Activated naive CD8-positive, alpha-beta T cell treated with anti-CD3 and anti-CD28 coated beads, Interleukin-2, amount 10 ng/mL, durations not matched to agents 7 days and 5 days (primary cell): ENCODE measurements at regions not wholly inside any gene's neighbourhood (a gene's known extent, or its start where the extent isn't known, plus 50 kb on each side); places are given as distances from the start of the nearest gene placed in this dataset.

Experiments
- ATAC-seq: fragments of 150-1000 bp; cut with Tn5 transposase; one replicate; pipeline ENCODE4 v1.10.0; 2021; ENCODE audit warnings: low read depth, moderate library complexity
- POLR2A ChIA-PET: fragments of 350-600 bp; sonication (Branson Sonifier 250); formaldehyde crosslinking; loops from one replicate; lab custom pipeline; 2021; ENCODE audit warnings: antibody characterized with exemption; lab: Charles Lee
- DNase-seq: peaks from one replicate; pipeline ENCODE4 v3.0.0; 2021
- H3K27ac Mint-ChIP-seq: one replicate; pipeline ENCODE4 v1.8.0; 2022; ENCODE audit warnings: mild to moderate bottlenecking, mixed read lengths
- H3K27me3 Mint-ChIP-seq: one replicate; pipeline ENCODE4 v1.8.0; 2022; ENCODE audit warnings: mild to moderate bottlenecking, moderate library complexity, mixed read lengths
- H3K36me3 Mint-ChIP-seq: one replicate; pipeline ENCODE4 v1.8.0; 2021; ENCODE audit warnings: mild to moderate bottlenecking, mixed read lengths
- H3K4me1 Mint-ChIP-seq: one replicate; pipeline ENCODE4 v1.8.0; 2021; ENCODE audit warnings: mixed read lengths
- H3K4me3 Mint-ChIP-seq: one replicate; pipeline ENCODE4 v1.8.0; 2022; ENCODE audit warnings: mild to moderate bottlenecking, moderate library complexity, mixed read lengths
- H3K9me3 Mint-ChIP-seq: one replicate; pipeline ENCODE4 v1.8.0; 2021; ENCODE audit warnings: mixed read lengths

GRCh38 chr10:24039315-24039714, 169.6 kb upstream of the KIAA1217 start:
- H3K36me3 Mint-ChIP-seq = no peaks in the 10 kb centered on the region
- H3K4me3 Mint-ChIP-seq = no peak overlapping the region
- H3K9me3 Mint-ChIP-seq = peaks cover 4% of the 10 kb centered on the region
- POLR2A ChIA-PET = no interaction called here
- no peaks in the 10 kb centered on the region for H3K27me3 Mint-ChIP-seq
- H3K4me1 Mint-ChIP-seq = no peaks in the 10 kb centered on the region
- ATAC-seq (no peak), DNase-seq (no peak)
- no peak overlapping the region for H3K27ac Mint-ChIP-seq

GRCh38 chr10:24039897-24040296, 169.0 kb upstream of the KIAA1217 start:
- Mint-ChIP-seq H3K9me3 (peaks cover 1% of the 10 kb centered on the region), H3K4me1 (no peaks in the 10 kb centered on the region), H3K36me3 (no peaks in the 10 kb centered on the region), H3K27ac (no peak overlapping the region), H3K27me3 (no peaks in the 10 kb centered on the region), H3K4me3 (no peak overlapping the region)
- POLR2A ChIA-PET = no interaction called here
- DNase-seq (no peak), ATAC-seq (no peak)

- no peaks in the 10 kb centered on the region for H3K36me3 Mint-ChIP-seq
- H3K27ac Mint-ChIP-seq = no peak overlapping the region
- ATAC-seq (no peak), DNase-seq (no peak)
- H3K4me1 Mint-ChIP-seq = no peaks in the 10 kb centered on the region
- POLR2A ChIA-PET = no interaction called here
- H3K9me3 Mint-ChIP-seq = peaks cover under 1% of the 10 kb centered on the region
- H3K4me3 Mint-ChIP-seq = no peak overlapping the region
- H3K27me3 Mint-ChIP-seq = no peaks in the 10 kb centered on the region
These were observed 167.9 kb upstream of the KIAA1217 start for GRCh38 chr10:24041034-24041433.

GRCh38 chr10:24041834-24042233, 167.1 kb upstream of the KIAA1217 start:
- H3K27me3 Mint-ChIP-seq = no peaks in the 10 kb centered on the region
- H3K4me3 Mint-ChIP-seq = no peak overlapping the region
- no peaks in the 10 kb centered on the region for H3K4me1 Mint-ChIP-seq
- ATAC-seq (no peak), DNase-seq (no peak)
- POLR2A ChIA-PET = no interaction called here
- H3K27ac Mint-ChIP-seq = no peak overlapping the region
- no peaks in the 10 kb centered on the region for H3K36me3 Mint-ChIP-seq
- H3K9me3 Mint-ChIP-seq = peaks cover 4% of the 10 kb centered on the region

- no peak overlapping the region for H3K27ac Mint-ChIP-seq
- H3K4me1 Mint-ChIP-seq = no peaks in the 10 kb centered on the region
- H3K9me3 Mint-ChIP-seq = peaks cover 4% of the 10 kb centered on the region
- no peaks in the 10 kb centered on the region for H3K36me3 Mint-ChIP-seq
- no peak overlapping the region for H3K4me3 Mint-ChIP-seq
- no peak for DNase-seq
- POLR2A ChIA-PET = no interaction called here
- ATAC-seq = no peak
- H3K27me3 Mint-ChIP-seq = no peaks in the 10 kb centered on the region
These were observed 166.1 kb upstream of the KIAA1217 start for GRCh38 chr10:24042884-24043283.

- Mint-ChIP-seq H3K4me1 (no peaks in the 10 kb centered on the region), H3K36me3 (no peaks in the 10 kb centered on the region), H3K27ac (no peak overlapping the region), H3K27me3 (no peaks in the 10 kb centered on the region), H3K4me3 (no peak overlapping the region), H3K9me3 (peaks cover 4% of the 10 kb centered on the region)
- DNase-seq (no peak), ATAC-seq (no peak)
- POLR2A ChIA-PET = no interaction called here
These were observed 162.9 kb upstream of the KIAA1217 start for GRCh38 chr10:24046060-24046459.

- POLR2A ChIA-PET = no interaction called here
- no peak for ATAC-seq
- Mint-ChIP-seq H3K4me1 (no peaks in the 10 kb centered on the region), H3K27me3 (no peaks in the 10 kb centered on the region), H3K4me3 (no peak overlapping the region), H3K27ac (no peak overlapping the region), H3K9me3 (peaks cover 4% of the 10 kb centered on the region), H3K36me3 (no peaks in the 10 kb centered on the region)
- DNase-seq = no peak
These were observed 161.8 kb upstream of the KIAA1217 start for GRCh38 chr10:24047176-24047575.

- POLR2A ChIA-PET = no interaction called here
- Mint-ChIP-seq H3K4me1 (no peaks in the 10 kb centered on the region), H3K4me3 (no peak overlapping the region), H3K9me3 (no peaks in the 10 kb centered on the region), H3K27me3 (no peaks in the 10 kb centered on the region), H3K36me3 (no peaks in the 10 kb centered on the region), H3K27ac (no peak overlapping the region)
- ATAC-seq = no peak
- DNase-seq = no peak
These were observed 154.5 kb upstream of the KIAA1217 start for GRCh38 chr10:24054421-24054820.

- Mint-ChIP-seq H3K27me3 (no peaks in the 10 kb centered on the region), H3K4me1 (no peaks in the 10 kb centered on the region), H3K4me3 (no peak overlapping the region), H3K36me3 (no peaks in the 10 kb centered on the region), H3K9me3 (peaks cover 4% of the 10 kb centered on the region), H3K27ac (no peak overlapping the region)
- no peak for DNase-seq
- no peak for ATAC-seq
- POLR2A ChIA-PET = no interaction called here
These were observed 128.7 kb upstream of the KIAA1217 start for GRCh38 chr10:24080207-24080606.

- no peak for DNase-seq
These were observed 122.4 kb upstream of the KIAA1217 start for GRCh38 chr10:24086296-24087086.

GRCh38 chr10:24091256-24091655, 117.7 kb upstream of the KIAA1217 start:
- no peaks in the 10 kb centered on the region for H3K36me3 Mint-ChIP-seq
- peaks cover 4% of the 10 kb centered on the region for H3K9me3 Mint-ChIP-seq
- H3K27me3 Mint-ChIP-seq = no peaks in the 10 kb centered on the region
- no peaks in the 10 kb centered on the region for H3K4me1 Mint-ChIP-seq
- DNase-seq = no peak
- POLR2A ChIA-PET = no interaction called here
- no peak overlapping the region for H3K27ac Mint-ChIP-seq
- no peak overlapping the region for H3K4me3 Mint-ChIP-seq
- no peak for ATAC-seq

More at GRCh38 chr10:24086296-24087086, 122.4 kb upstream of the KIAA1217 start:
- H3K27ac Mint-ChIP-seq = no peak overlapping the region
- no peaks in the 10 kb centered on the region for H3K27me3 Mint-ChIP-seq
- no peak overlapping the region for H3K4me3 Mint-ChIP-seq
- POLR2A ChIA-PET = no interaction called here
- no peaks in the 10 kb centered on the region for H3K4me1 Mint-ChIP-seq
- H3K36me3 Mint-ChIP-seq = no peaks in the 10 kb centered on the region
- peaks cover 4% of the 10 kb centered on the region for H3K9me3 Mint-ChIP-seq
- ATAC-seq = no peak

GRCh38 chr10:24096281-24096680, 112.7 kb upstream of the KIAA1217 start:
- H3K27me3 Mint-ChIP-seq = no peaks in the 10 kb centered on the region
- no peaks in the 10 kb centered on the region for H3K4me1 Mint-ChIP-seq
- H3K4me3 Mint-ChIP-seq = no peak overlapping the region
- H3K27ac Mint-ChIP-seq = no peak overlapping the region
- ATAC-seq = no peak
- POLR2A ChIA-PET = no interaction called here
- H3K9me3 Mint-ChIP-seq = peaks cover 7% of the 10 kb centered on the region
- DNase-seq = no peak
- H3K36me3 Mint-ChIP-seq = no peaks in the 10 kb centered on the region

- H3K4me3 Mint-ChIP-seq = no peak overlapping the region
- H3K36me3 Mint-ChIP-seq = no peaks in the 10 kb centered on the region
- H3K27ac Mint-ChIP-seq = no peak overlapping the region
- POLR2A ChIA-PET = no interaction called here
- H3K9me3 Mint-ChIP-seq = peaks cover 7% of the 10 kb centered on the region
- no peaks in the 10 kb centered on the region for H3K4me1 Mint-ChIP-seq
- ATAC-seq (no peak), DNase-seq (no peak)
- H3K27me3 Mint-ChIP-seq = no peaks in the 10 kb centered on the region
These were observed 111.2 kb upstream of the KIAA1217 start for GRCh38 chr10:24097751-24098207.

- no peak overlapping the region for H3K4me3 Mint-ChIP-seq
These were observed 104.0 kb upstream of the KIAA1217 start for GRCh38 chr10:24104895-24105294.

More at GRCh38 chr10:24104895-24105294, 104.0 kb upstream of the KIAA1217 start:
- Mint-ChIP-seq H3K9me3 (peaks cover 2% of the 10 kb centered on the region), H3K27me3 (no peaks in the 10 kb centered on the region), H3K27ac (no peak overlapping the region), H3K4me1 (no peaks in the 10 kb centered on the region), H3K36me3 (no peaks in the 10 kb centered on the region)
- ATAC-seq (no peak), DNase-seq (no peak)
- POLR2A ChIA-PET = no interaction called here
